ENCODE measurements at regions not wholly inside any gene's neighbourhood (a gene's known extent, or its start where the extent isn't known, plus 50 kb on each side); places are given as distances from the start of the nearest gene placed in this dataset.
"Not testable (repeated sequence)": the region's sequence is repeated elsewhere in the genome, so short reads cannot be mapped to it uniquely, and the experiment has no call there.

- DNase-seq = not testable (repeated sequence)
Measured at GRCh38 chr5:34096033-34096432, 53.0 kb upstream of the C1QTNF3 start.

- not testable (repeated sequence) for DNase-seq
Measured at GRCh38 chr5:34099891-34100290, 56.9 kb upstream of the C1QTNF3 start.

- not testable (repeated sequence) for DNase-seq
Measured at GRCh38 chr5:34101567-34101966, 58.6 kb upstream of the C1QTNF3 start.

- not testable (repeated sequence) for DNase-seq
Measured at GRCh38 chr5:34108897-34109296, 65.9 kb upstream of the C1QTNF3 start.

- not testable (repeated sequence) for DNase-seq
Measured at GRCh38 chr5:34124280-34124679, 81.3 kb upstream of the C1QTNF3 start.

GRCh38 chr5:34125354-34125753 is 82.3 kb upstream of the C1QTNF3 start:
- DNase-seq = not testable (repeated sequence)

GRCh38 chr5:34126741-34127140 is 83.7 kb upstream of the C1QTNF3 start:
- not testable (repeated sequence) for DNase-seq

- not testable (repeated sequence) for DNase-seq
Measured at GRCh38 chr5:34127818-34128217, 84.8 kb upstream of the C1QTNF3 start.

- not testable (repeated sequence) for DNase-seq
Measured at GRCh38 chr5:34128890-34129289, 85.9 kb upstream of the C1QTNF3 start.

GRCh38 chr5:34154988-34155387 is 112.0 kb upstream of the C1QTNF3 start:
- DNase-seq = not testable (repeated sequence)

- DNase-seq = peak; percentile 73
Measured at GRCh38 chr5:34156703-34157414, 113.8 kb upstream of the C1QTNF3 start.

- not testable (repeated sequence) for DNase-seq
Measured at GRCh38 chr5:34160904-34161303, 117.9 kb upstream of the C1QTNF3 start.

- DNase-seq = not testable (repeated sequence)
Measured at GRCh38 chr5:34171398-34171797, 128.4 kb upstream of the C1QTNF3 start.

GRCh38 chr5:34179453-34180190 is 136.6 kb upstream of the C1QTNF3 start:
- peak; percentile 3 for DNase-seq

GRCh38 chr5:34180225-34180624 is 137.2 kb upstream of the C1QTNF3 start:
- DNase-seq = not testable (repeated sequence)

- not testable (repeated sequence) for DNase-seq
Measured at GRCh38 chr5:34180940-34181614, 138.1 kb upstream of the C1QTNF3 start.

GRCh38 chr5:34185005-34185404 is 142.0 kb upstream of the C1QTNF3 start:
- DNase-seq = not testable (repeated sequence)

GRCh38 chr5:34185572-34185971 is 142.6 kb upstream of the C1QTNF3 start:
- peak; percentile 9 for DNase-seq

- DNase-seq = not testable (repeated sequence)
Measured at GRCh38 chr5:34186108-34186507, 143.1 kb upstream of the C1QTNF3 start.

- DNase-seq = not testable (repeated sequence)
Measured at GRCh38 chr5:34186865-34187264, 143.9 kb upstream of the C1QTNF3 start.

GRCh38 chr5:34187441-34187840 is 144.4 kb upstream of the C1QTNF3 start:
- DNase-seq = not testable (repeated sequence)

- peak; percentile 67 for DNase-seq
Measured at GRCh38 chr5:34188001-34188822, 145.2 kb upstream of the C1QTNF3 start.

- DNase-seq = not testable (repeated sequence)
Measured at GRCh38 chr5:34189246-34189645, 146.2 kb upstream of the C1QTNF3 start.

Measured in EL (cell line).